ENCODE measurements at regions not wholly inside any gene's neighbourhood (a gene's known extent, or its start where the extent isn't known, plus 50 kb on each side); places are given as distances from the start of the nearest gene placed in this dataset.

- TF ChIP-seq, protein P1, sequence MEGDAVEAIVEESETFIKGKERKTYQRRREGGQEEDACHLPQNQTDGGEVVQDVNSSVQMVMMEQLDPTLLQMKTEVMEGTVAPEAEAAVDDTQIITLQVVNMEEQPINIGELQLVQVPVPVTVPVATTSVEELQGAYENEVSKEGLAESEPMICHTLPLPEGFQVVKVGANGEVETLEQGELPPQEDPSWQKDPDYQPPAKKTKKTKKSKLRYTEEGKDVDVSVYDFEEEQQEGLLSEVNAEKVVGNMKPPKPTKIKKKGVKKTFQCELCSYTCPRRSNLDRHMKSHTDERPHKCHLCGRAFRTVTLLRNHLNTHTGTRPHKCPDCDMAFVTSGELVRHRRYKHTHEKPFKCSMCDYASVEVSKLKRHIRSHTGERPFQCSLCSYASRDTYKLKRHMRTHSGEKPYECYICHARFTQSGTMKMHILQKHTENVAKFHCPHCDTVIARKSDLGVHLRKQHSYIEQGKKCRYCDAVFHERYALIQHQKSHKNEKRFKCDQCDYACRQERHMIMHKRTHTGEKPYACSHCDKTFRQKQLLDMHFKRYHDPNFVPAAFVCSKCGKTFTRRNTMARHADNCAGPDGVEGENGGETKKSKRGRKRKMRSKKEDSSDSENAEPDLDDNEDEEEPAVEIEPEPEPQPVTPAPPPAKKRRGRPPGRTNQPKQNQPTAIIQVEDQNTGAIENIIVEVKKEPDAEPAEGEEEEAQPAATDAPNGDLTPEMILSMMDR (conservative IDR thresholded peaks at IDR 0.05 in 1 of 2, IDR thresholded peaks at IDR 0.05 in 1 of 2; ENCODE audit: low read depth in 1 of 2, low read length in 2 of 2): no peak
- no peak for TF ChIP-seq EZH2 (IDR thresholded peaks at IDR 0.05; ENCODE audit: low read length, missing control alignments)
- H3K9me3 ChIP-seq (ENCODE audit: control insufficient read depth, insufficient read depth, low read depth, low read length): no peaks in the 10 kb centered on the region
- no peaks in the 10 kb centered on the region for H3K27me3 ChIP-seq (ENCODE audit: control insufficient read depth, insufficient read depth, low read length)
- no peaks in the 10 kb centered on the region for H4K20me1 ChIP-seq (ENCODE audit: control insufficient read depth, extremely low read depth, insufficient read depth, low read length)
- H2AFZ ChIP-seq (ENCODE audit: low read length): no peak overlapping the region
- no peaks in the 10 kb centered on the region for H3K79me2 ChIP-seq (ENCODE audit: control insufficient read depth, insufficient read depth, low read length)
- no peaks in the 10 kb centered on the region for H3K36me3 ChIP-seq (ENCODE audit: control insufficient read depth, insufficient read depth, low read length)
- H3K4me2 ChIP-seq (ENCODE audit: extremely low read depth, insufficient read depth, low read length): no peak overlapping the region
- no peaks in the 10 kb centered on the region for H3K4me1 ChIP-seq (ENCODE audit: control insufficient read depth, extremely low read depth, insufficient read depth, low read length)
- no peak overlapping the region for H3K4me3 ChIP-seq (replicated peaks in 1 of 4; ENCODE audit: control extremely low read depth in 1 of 4, insufficient read depth in 1 of 4, low read depth in 3 of 4, low read length in 4 of 4)
- no peak overlapping the region for H3K27ac ChIP-seq (ENCODE audit: insufficient read depth, low read length)
- no peak overlapping the region for H3K9ac ChIP-seq (ENCODE audit: insufficient read depth, low read length)
- DNase-seq (ENCODE audit: low read depth in 2 of 2): no peak
These were observed 83.1 kb downstream of the CGGBP1 start for GRCh38 chr3:87975716-87976115.

DNA sequence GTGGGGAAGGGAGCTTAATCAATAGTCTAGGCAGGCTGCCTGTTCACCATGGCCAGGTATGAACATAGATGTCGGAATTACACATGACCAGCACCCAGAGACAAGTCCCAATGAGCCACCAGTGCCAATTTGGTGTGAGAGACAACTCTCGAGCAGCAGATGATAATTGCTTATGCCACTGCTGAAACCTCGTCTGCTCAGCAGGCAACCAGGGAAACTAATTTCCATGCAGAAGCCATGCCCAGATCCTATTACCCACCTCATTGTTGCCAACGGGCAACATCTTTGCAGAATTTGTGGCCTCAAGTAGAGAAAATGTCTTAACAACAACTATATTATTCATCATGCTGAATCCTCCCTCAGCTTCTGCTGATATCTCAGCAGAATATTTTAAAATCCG lies 84.9 kb downstream of the CGGBP1 start:
- Histone ChIP-seq H2AFZ (ENCODE audit: low read length) (no peak overlapping the region), H3K79me2 (ENCODE audit: control insufficient read depth, insufficient read depth, low read length) (no peaks in the 10 kb centered on the region), H3K36me3 (ENCODE audit: control insufficient read depth, insufficient read depth, low read length) (no peaks in the 10 kb centered on the region), H3K4me2 (ENCODE audit: extremely low read depth, insufficient read depth, low read length) (no peak overlapping the region), H3K9me3 (ENCODE audit: control insufficient read depth, insufficient read depth, low read depth, low read length) (no peaks in the 10 kb centered on the region), H3K9ac (ENCODE audit: insufficient read depth, low read length) (no peak overlapping the region), H3K27ac (ENCODE audit: insufficient read depth, low read length) (no peak overlapping the region), H3K4me1 (ENCODE audit: control insufficient read depth, extremely low read depth, insufficient read depth, low read length) (no peaks in the 10 kb centered on the region), H3K27me3 (ENCODE audit: control insufficient read depth, insufficient read depth, low read length) (no peaks in the 10 kb centered on the region), H3K4me3 (replicated peaks in 1 of 4; ENCODE audit: control extremely low read depth in 1 of 4, insufficient read depth in 1 of 4, low read depth in 3 of 4, low read length in 4 of 4) (no peak overlapping the region), H4K20me1 (ENCODE audit: control insufficient read depth, extremely low read depth, insufficient read depth, low read length) (no peaks in the 10 kb centered on the region)
- no peak for DNase-seq (ENCODE audit: low read depth in 2 of 2)
- TF ChIP-seq, protein P1 (conservative IDR thresholded peaks at IDR 0.05 in 1 of 2, IDR thresholded peaks at IDR 0.05 in 1 of 2; ENCODE audit: low read depth in 1 of 2, low read length in 2 of 2): no peak
- no peak for TF ChIP-seq EZH2 (IDR thresholded peaks at IDR 0.05; ENCODE audit: low read length, missing control alignments)

- no peak for TF ChIP-seq EZH2 (IDR thresholded peaks at IDR 0.05; ENCODE audit: low read length, missing control alignments)
- TF ChIP-seq, protein P1 (conservative IDR thresholded peaks at IDR 0.05 in 1 of 2, IDR thresholded peaks at IDR 0.05 in 1 of 2; ENCODE audit: low read depth in 1 of 2, low read length in 2 of 2): no peak
- no peaks in the 10 kb centered on the region for H3K4me1 ChIP-seq (ENCODE audit: control insufficient read depth, extremely low read depth, insufficient read depth, low read length)
- H3K79me2 ChIP-seq (ENCODE audit: control insufficient read depth, insufficient read depth, low read length): no peaks in the 10 kb centered on the region
- H3K27me3 ChIP-seq (ENCODE audit: control insufficient read depth, insufficient read depth, low read length): no peaks in the 10 kb centered on the region
- no peak overlapping the region for H3K9ac ChIP-seq (ENCODE audit: insufficient read depth, low read length)
- H3K9me3 ChIP-seq (ENCODE audit: control insufficient read depth, insufficient read depth, low read depth, low read length): no peaks in the 10 kb centered on the region
- H3K27ac ChIP-seq (ENCODE audit: insufficient read depth, low read length): no peak overlapping the region
- no peaks in the 10 kb centered on the region for H4K20me1 ChIP-seq (ENCODE audit: control insufficient read depth, extremely low read depth, insufficient read depth, low read length)
- no peaks in the 10 kb centered on the region for H3K36me3 ChIP-seq (ENCODE audit: control insufficient read depth, insufficient read depth, low read length)
- DNase-seq (ENCODE audit: low read depth in 2 of 2): no peak
- H2AFZ ChIP-seq (ENCODE audit: low read length): no peak overlapping the region
- H3K4me3 ChIP-seq (replicated peaks in 1 of 4; ENCODE audit: control extremely low read depth in 1 of 4, insufficient read depth in 1 of 4, low read depth in 3 of 4, low read length in 4 of 4): no peak overlapping the region
- no peak overlapping the region for H3K4me2 ChIP-seq (ENCODE audit: extremely low read depth, insufficient read depth, low read length)
These were observed 89.2 kb downstream of the CGGBP1 start for GRCh38 chr3:87969620-87970019.

All from fibroblast of lung (primary cell).